NCI-H748 treated with DMSO at 0.1 percent for 48 hours (cell line): ENCODE measurements at regions not wholly inside any gene's neighbourhood (a gene's known extent, or its start where the extent isn't known, plus 50 kb on each side); places are given as distances from the start of the nearest gene placed in this dataset.

Experiments used
- DNase-seq: peaks from one replicate; lab custom pipeline; 2025; lab: John Stamatoyannopoulos, UW

DNA sequence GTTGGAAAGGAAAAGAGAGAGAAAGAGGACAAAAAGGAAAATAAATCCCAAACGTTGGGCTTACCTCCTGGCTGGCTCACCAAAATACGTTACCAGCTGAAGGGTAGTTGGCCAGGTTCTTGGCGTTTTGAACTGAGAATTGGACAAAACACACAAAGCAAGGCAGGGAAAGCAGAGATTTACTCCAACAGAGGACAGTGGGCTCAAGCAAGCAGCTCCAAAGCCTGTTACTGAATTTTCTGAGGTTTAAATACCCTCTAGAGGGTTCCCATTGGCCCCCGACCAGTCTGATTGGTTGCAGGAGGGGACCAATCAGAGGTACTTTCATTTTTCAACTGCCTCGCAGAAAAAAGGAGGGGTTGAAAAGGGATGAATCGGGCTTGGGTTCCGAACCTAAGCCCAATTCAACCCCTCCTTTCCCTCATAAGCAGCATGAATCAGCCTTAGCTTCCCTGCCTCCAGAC lies 55.6 kb upstream of the ALOX12 start:
- peak; percentile 64 for DNase-seq

DNA sequence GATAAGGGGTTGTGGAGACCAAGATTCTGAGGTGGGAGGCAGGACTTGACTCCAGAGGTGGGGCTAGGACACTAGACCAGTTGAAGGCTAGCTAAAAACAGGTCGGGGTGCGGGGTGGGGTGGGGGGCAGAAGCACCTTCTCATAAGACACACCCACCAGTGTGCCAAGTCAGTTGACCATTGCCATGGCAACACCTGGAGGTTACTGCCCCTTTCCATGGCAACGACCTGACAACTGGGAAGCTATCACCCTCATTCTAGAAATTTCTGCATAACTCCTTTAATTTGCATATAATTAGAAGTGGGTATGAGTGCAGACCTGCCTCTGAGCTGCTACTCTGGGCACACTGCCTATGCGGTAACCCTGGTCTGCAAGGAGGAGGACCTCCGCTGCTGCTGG lies 53.9 kb upstream of the ALOX12 start:
- no peak for DNase-seq

DNA sequence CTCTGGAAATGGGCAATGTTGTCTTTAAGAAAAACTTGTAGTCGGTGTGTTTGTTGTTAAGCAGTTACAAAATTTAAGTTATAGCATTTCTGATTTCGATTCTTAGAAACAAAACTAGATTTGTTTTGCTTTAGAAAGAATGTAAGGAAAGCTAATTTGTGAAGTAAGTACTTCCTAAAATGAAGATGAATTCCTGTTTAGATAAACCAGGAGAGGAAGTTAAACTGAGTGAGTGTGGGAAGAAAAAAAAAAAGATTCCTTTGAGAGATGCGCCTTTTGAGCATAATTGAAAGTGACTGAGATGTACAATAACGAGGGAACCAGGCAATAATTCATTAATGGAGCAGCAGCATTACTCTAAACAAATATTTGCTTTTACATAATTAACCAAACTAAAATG lies 52.4 kb upstream of the ALOX12 start:
- DNase-seq, result no peak
